ENCODE measurements at regions not wholly inside any gene's neighbourhood (a gene's known extent, or its start where the extent isn't known, plus 50 kb on each side); places are given as distances from the start of the nearest gene placed in this dataset.
"Not testable (repeated sequence)": the region's sequence is repeated elsewhere in the genome, so short reads cannot be mapped to it uniquely, and the experiment has no call there.

DNA sequence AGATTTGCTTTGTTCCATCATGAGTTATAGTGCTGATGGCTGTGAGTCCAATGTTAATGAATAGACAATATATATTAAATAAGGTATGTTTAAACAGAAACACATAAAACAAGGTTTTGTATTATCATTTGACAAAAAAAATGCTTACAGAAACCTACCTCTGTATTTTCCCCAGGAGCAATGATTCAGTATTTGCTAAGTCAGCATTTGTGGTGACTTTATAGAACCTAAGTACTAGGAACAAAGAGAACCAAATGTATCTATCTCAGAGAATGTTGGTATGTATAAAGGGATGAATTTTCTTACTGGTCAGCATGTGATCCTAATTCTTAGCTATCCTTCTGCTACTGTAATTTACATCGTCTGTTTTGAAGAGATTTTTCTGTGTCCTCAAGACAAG is 421.5 kb upstream of the SEL1L start:
- no peak for DNase-seq (ENCODE audit: low read depth)

GRCh38 chr14:81960781-81961180 is 427.1 kb upstream of the SEL1L start:
- no peak for DNase-seq (ENCODE audit: low read depth)

DNA sequence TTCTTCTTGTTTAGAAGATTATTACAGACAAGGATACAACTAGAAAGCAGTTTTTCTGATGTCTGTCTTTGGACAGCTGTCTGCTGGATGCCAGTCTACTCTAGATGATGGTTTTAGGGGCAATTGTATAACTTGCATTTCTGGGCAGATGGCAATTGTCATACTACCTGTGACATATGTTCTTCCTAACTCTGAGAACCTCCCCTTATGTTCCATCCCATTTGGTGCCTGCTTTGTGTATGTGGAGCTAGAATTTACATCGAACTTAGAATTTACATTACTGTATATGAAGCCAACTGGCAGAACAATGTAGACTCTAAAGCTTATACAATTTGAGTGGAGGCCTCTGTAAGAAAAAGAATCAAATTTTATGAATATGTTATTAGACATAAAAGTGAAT is 430.2 kb upstream of the SEL1L start:
- no peak for DNase-seq (ENCODE audit: low read depth)

DNA sequence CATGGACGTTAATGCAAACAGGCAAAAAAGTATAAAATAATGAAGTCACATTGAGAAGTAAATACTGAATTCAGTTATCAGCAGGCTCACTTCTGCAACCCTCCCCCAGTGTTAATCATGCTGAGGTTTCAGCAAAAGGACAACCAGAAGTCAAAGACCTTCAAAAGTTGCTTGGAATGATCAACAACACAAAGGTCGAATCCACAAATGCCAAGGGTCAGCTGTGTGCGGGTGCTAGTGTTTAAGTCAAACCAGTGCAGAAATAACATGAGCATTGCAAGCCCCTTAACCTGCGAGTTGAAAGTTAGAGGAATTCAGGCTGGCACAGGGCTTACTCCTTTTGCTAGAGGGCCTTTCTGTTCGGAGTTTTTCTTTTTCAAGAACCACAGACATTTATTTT is 436.7 kb upstream of the SEL1L start:
- DNase-seq (ENCODE audit: low read depth), result no peak

DNA sequence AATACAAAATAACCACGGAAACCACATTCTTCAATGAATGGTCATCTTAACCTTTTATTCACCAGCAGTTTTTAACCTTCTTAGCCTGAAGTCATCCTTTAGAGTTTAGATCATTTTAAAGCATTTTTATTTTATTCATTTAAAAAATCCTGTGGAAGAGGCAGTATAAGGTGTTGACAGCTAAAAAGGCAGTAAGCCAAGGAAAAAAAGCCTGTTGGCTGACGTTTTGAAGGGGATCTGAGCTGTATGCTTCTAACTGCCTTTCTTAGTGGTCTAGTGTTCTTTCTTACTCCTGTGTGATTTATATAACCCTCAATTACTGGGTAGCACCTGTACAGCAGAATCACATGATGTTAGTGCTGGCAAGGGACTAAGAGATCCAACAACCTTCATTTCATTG is 438.3 kb upstream of the SEL1L start:
- no peak for DNase-seq (ENCODE audit: low read depth)

DNA sequence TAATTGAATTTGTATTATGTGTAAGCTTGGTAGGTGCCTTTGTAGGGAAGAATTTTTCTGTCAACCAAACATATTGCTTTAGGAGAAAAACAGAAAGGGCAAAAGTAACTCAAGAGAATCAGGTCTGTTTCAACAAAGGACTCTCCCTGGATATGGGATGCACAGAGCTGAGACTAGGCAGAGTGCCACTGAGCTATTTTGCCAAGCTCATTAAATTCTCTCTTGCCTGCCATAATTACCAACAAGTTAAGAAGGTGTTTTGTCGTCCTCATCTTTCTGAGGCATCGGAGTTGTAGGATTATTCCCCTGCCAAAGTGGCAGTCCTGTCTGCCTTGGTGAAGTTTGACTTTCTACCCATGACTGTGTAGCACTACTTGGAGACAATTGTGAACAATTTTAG is 438.9 kb upstream of the SEL1L start:
- DNase-seq (ENCODE audit: low read depth), result no peak

- no peak for DNase-seq (ENCODE audit: low read depth)
Observed at GRCh38 chr14:81974543-81974942, 440.9 kb upstream of the SEL1L start.

DNA sequence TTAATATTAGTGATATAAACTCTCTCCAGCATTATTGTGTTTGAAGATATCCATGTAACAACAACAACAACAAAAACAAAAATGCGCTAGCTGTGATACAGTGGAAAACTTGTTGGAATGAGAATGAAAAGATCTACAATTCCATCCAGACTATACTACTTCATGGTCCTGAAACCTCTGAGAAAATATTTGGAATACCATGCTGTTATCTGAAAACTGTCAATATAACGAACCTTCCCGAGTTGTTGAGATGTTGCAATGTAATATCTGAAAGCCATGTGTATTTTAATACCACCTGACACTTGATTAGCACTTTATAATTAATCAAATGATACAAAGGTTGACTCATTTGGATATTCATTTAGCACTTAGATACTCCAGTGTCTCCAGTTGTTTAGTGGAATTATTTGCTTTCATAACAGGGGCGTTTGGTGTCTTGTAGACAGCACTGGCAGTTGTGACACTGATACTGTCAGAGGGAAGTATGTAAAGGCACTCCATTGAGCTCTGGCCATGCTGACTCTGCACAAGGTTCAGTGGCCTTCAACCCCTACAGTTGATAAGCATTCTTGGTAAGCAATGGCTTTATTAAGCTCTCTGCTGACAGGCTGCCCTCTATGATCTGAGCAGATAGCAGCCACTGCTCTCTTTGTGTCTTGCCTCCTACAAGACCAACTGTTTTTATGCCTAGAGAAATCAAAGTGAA is 447.1 kb upstream of the SEL1L start:
- DNase-seq (ENCODE audit: low read depth), result no peak

DNA sequence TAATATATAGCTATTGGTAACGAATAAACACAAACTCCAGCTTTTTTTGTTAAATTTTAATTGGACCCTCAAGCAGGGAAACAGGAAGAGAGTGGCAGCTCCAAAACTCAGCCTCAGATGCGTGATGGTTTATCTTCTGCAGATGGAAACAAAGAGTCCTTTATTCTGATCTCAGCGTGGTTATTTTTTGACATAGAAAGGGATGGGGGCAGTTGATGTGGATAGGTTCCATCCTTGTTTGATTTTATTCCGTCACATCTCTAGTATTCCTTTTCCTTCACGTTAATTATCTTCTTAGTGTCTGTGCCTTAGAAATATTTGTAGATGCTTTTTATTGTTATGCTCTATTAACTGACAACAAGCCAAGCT is 447.6 kb upstream of the SEL1L start:
- no peak for DNase-seq (ENCODE audit: low read depth)

- DNase-seq (ENCODE audit: low read depth), result no peak
Observed at GRCh38 chr14:81982046-81982445, 448.4 kb upstream of the SEL1L start.

- DNase-seq (ENCODE audit: low read depth), result no peak
Observed at GRCh38 chr14:81986005-81986404, 452.4 kb upstream of the SEL1L start.

DNA sequence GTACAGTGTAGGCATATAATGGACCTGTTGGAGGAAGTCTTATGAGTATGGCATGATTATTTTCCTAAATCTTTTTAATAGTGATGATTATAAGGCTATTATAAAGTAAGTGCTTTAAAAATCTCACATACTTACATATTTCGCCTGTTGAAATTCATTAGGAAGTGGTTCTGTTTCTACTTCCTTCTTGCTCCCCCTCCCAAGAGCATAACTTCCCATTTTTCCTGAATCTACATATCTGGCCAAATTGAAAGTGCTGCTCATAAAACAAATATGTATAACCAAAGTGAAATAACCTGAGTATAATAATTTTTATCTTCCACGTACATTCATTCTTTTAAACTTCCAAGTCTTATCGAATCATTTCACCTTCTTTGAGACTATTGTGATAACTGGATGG is 455.6 kb upstream of the SEL1L start:
- no peak for DNase-seq (ENCODE audit: low read depth)

GRCh38 chr14:81990312-81990761 is 456.7 kb upstream of the SEL1L start:
- peak; percentile 2 for DNase-seq (ENCODE audit: low read depth)

- DNase-seq (ENCODE audit: low read depth), result no peak
Observed at GRCh38 chr14:81991998-81992397, 458.3 kb upstream of the SEL1L start.

DNA sequence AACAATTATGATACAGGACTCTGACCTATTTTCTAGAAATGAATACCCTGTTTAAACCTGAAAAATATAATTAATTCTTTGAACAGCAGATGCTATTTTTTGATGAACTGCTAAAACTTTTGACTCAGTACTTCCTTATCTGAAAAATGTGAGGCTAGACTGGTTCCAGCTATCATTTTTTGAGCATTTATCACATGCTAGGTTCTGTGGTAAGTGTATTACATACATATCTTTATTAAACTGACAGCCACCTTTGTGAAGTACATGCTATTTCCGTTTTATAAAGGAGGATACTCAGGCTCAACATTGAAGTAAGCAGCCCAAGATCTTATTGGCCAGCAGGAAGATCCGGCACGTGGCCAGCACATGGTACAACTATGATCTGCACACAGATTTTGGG is 459.8 kb upstream of the SEL1L start:
- no peak for DNase-seq (ENCODE audit: low read depth)

GRCh38 chr14:82003426-82003825 is 469.8 kb upstream of the SEL1L start:
- no peak for DNase-seq (ENCODE audit: low read depth)

- DNase-seq (ENCODE audit: low read depth), result no peak
Observed at GRCh38 chr14:82009076-82009475, 475.4 kb upstream of the SEL1L start.

GRCh38 chr14:82009993-82010392 is 476.3 kb upstream of the SEL1L start:
- no peak for DNase-seq (ENCODE audit: low read depth)

DNA sequence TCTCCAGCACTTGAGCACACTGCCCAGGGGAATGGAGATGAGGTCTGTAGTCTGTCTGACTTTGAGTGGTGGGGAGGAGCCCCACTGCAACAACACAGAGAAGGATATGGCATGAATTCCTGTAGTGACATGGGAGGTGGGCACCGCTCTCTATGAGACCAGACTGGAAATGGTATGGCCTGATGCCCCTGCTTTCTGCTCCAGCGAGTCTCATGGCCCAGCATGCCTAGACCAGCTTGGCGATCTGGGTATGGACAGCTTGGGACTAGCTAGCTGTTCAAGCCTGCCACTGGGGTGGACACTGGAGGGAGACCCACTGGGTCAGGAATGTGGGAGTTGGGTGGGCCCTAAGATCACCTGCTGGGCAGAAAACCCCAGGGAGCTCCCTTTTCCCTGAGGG is 477.8 kb upstream of the SEL1L start:
- no peak for DNase-seq (ENCODE audit: low read depth)

DNA sequence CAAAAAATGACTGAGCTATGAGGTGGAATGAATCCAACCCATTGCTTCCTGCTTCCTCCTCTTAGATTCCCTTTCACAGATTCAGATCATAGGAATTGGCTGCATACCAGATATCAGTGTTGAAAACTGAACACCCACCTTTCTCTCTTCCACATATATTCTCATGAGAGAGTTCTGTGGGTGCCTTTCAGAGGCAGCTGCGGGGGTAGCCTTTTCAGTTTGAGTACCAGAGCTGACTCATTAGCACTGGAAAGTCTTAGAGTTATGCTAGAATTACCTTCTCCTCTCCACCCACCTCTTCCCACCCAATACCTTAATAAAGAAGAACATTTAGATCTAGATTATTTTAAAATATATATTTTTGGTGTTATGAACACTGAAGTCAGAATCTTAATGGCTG is 495.4 kb upstream of the SEL1L start:
- DNase-seq (ENCODE audit: low read depth), result no peak

DNA sequence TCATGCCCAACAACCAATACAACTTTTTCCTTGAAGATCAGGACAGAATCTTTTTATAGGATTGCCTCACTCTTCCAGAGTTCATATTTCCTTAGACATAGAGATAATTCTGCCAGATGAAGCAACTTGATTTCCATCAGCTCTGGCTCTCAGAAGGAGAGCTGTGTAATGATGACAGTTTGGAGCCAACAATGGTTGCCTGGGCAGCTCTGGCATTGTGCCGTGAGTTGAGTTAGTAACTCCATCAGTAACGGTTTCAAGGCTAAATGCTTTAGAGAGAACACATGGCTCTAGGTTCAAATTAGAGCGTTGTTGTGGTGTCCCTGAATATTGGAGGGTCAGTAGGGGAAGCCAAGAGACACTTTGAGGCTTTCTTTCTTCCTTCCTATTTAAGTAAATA is 501.7 kb upstream of the SEL1L start:
- no peak for DNase-seq (ENCODE audit: low read depth)

DNA sequence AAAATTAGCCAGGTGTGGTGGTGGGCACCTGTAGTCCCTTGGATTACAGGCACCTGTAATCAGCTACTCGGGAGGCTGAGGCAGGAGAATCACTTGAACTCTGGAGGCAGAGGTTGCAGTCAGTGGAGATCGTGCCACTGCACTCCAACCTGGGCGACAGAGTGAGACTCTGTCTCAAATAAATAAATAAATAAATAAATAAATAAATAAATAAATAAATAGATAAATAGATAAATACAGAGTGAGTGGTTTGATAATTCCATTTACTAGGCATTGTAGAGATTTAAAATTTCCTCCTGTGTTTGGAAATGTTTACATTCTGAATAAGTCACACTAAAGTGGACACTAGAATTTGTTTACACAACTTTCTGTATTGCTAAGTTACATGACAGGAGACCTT is 504.4 kb upstream of the SEL1L start:
- not testable (repeated sequence) for DNase-seq (ENCODE audit: low read depth)

- no peak for DNase-seq (ENCODE audit: low read depth)
Observed at GRCh38 chr14:82045339-82045738, 511.7 kb upstream of the SEL1L start.

GRCh38 chr14:82046512-82047226 is 513.0 kb upstream of the SEL1L start:
- DNase-seq (ENCODE audit: low read depth), result no peak
